Keratinocyte (primary cell): ENCODE measurements at regions not wholly inside any gene's neighbourhood (a gene's known extent, or its start where the extent isn't known, plus 50 kb on each side); places are given as distances from the start of the nearest gene placed in this dataset.

Source experiments
- DNase-seq: peaks from one replicate; pipeline ENCODE4 v3.0.0-alpha.2; 2011; ENCODE audit warnings: low read depth, missing footprints, low spot score
- FAIRE-seq: peaks from 2 replicates; lab custom pipeline; 2011; peaks lifted over from hg19 to GRCh38; lab: Jason Lieb, UNC
- H2AFZ ChIP-seq: 2 replicates; pipeline ENCODE4 v1.6.0; 2012; ENCODE audit warnings: low read length, control low read depth, inconsistent platforms; ENCODE audit not compliant: control insufficient read depth
- H3K27ac ChIP-seq: 2 replicates; pipeline ENCODE4 v1.5.1; 2011; ENCODE audit warnings: low read length; ENCODE audit not compliant: control insufficient read depth, insufficient read depth
- H3K27me3 ChIP-seq: 3 replicates; pipeline ENCODE4 v1.6.0; 2011; ENCODE audit warnings: low read length; ENCODE audit not compliant: control insufficient read depth, insufficient read depth; ENCODE audit errors: extremely low read depth
- H3K36me3 ChIP-seq, 2 experiments: 2 replicates in 1 of 2; 3 replicates in 1 of 2; pipeline ENCODE4 v1.5.1; 2011; ENCODE audit warnings: low read length in 2 of 2, mild to moderate bottlenecking in 1 of 2; ENCODE audit not compliant: control insufficient read depth in 2 of 2, insufficient read depth in 2 of 2; ENCODE audit errors: extremely low read depth in 1 of 2
- H3K4me1 ChIP-seq: 3 replicates; pipeline ENCODE4 v1.5.1; 2011; ENCODE audit warnings: low read length; ENCODE audit not compliant: control insufficient read depth, insufficient read depth; ENCODE audit errors: extremely low read depth
- H3K4me2 ChIP-seq: 3 replicates; pipeline ENCODE4 v1.6.0; 2011; ENCODE audit warnings: low read depth, low read length; ENCODE audit not compliant: control insufficient read depth, insufficient read depth; ENCODE audit errors: extremely low read depth
- H3K4me3 ChIP-seq, 3 experiments: fragments of 200-600 bp in 1 of 3; sonication (generic) in 1 of 3; 2 replicates in 2 of 3; 3 replicates in 1 of 3; pipeline ENCODE4 v1.5.1; 2011 to 2016; ENCODE audit warnings: low read length in 3 of 3, mild to moderate bottlenecking in 3 of 3, control low read depth in 2 of 3, inconsistent platforms in 1 of 3, low read depth in 1 of 3, mixed read lengths in 1 of 3, mixed run types in 1 of 3, moderate library complexity in 1 of 3; ENCODE audit not compliant: control insufficient read depth in 2 of 3, insufficient read depth in 2 of 3; ENCODE audit errors: extremely low read depth in 1 of 3
- H3K79me2 ChIP-seq: 2 replicates; pipeline ENCODE4 v1.6.0; 2012; ENCODE audit warnings: low read length; ENCODE audit not compliant: control insufficient read depth, insufficient read depth
- H3K9ac ChIP-seq: 3 replicates; pipeline ENCODE4 v1.6.0; 2011; ENCODE audit warnings: low read length; ENCODE audit not compliant: control insufficient read depth, insufficient read depth; ENCODE audit errors: extremely low read depth
- H3K9me1 ChIP-seq: 3 replicates; pipeline ENCODE4 v1.6.0; 2011; ENCODE audit warnings: low read length; ENCODE audit not compliant: control insufficient read depth, insufficient read depth; ENCODE audit errors: extremely low read depth
- H3K9me3 ChIP-seq: 2 replicates; pipeline ENCODE4 v1.5.1; 2012; ENCODE audit warnings: low read depth, low read length; ENCODE audit not compliant: control insufficient read depth
- H4K20me1 ChIP-seq: 3 replicates; pipeline ENCODE4 v1.6.0; 2011; ENCODE audit warnings: low read length; ENCODE audit not compliant: control insufficient read depth, insufficient read depth; ENCODE audit errors: extremely low read depth
- CTCF ChIP-seq, 3 experiments: IDR thresholded peaks in 1 of 3; conservative IDR thresholded peaks in 1 of 3; optimal IDR thresholded peaks in 1 of 3; 2 replicates in 2 of 3; 3 replicates in 1 of 3; pipeline versions ENCODE3 to v1.5.1; 2011; ENCODE audit warnings: low read length in 3 of 3, mild to moderate bottlenecking in 3 of 3, moderate library complexity in 2 of 3, control low read depth in 1 of 3, inconsistent platforms in 1 of 3; ENCODE audit not compliant: insufficient read depth in 2 of 3; ENCODE audit errors: extremely low read depth in 1 of 3
- EZH2 ChIP-seq: IDR thresholded peaks from one replicate; pipeline ENCODE4 v1.6.1; 2012; ENCODE audit warnings: inconsistent platforms, mild to moderate bottlenecking, low read length, moderate library complexity
- dilution Hi-C: fragments of 300-500 bp; cut with MboI; formaldehyde crosslinking; loops from one replicate; pipeline ENCODE4 v1.7.0; 2020; ENCODE audit warnings: low sequenced_read_pairs; ENCODE audit not compliant: extremely low pct_ligation_motif_present

- dilution Hi-C loops, result no loop called here
- TF ChIP-seq CTCF (optimal IDR thresholded peaks at IDR 0.05 in 1 of 3, IDR thresholded peaks at IDR 0.05 in 1 of 3, conservative IDR thresholded peaks at IDR 0.05 in 1 of 3; ENCODE audit: extremely low read depth in 1 of 3, insufficient read depth in 2 of 3, low read length in 3 of 3) (no peak), EZH2 (no peak)
- H3K4me1 ChIP-seq, result peaks cover 6% of the 10 kb centered on the region
- FAIRE-seq, result no peak
- no peak overlapping the region for H3K4me2 ChIP-seq
- no peak overlapping the region for H3K27ac ChIP-seq
- no peak overlapping the region for H2AFZ ChIP-seq
- DNase-seq, result no peak
- no peaks in the 10 kb centered on the region for H3K27me3 ChIP-seq
- H4K20me1 ChIP-seq, result no peaks in the 10 kb centered on the region
- H3K9ac ChIP-seq, result no peak overlapping the region
- no peaks in the 10 kb centered on the region for H3K79me2 ChIP-seq
- no peaks in the 10 kb centered on the region for H3K9me1 ChIP-seq
- H3K36me3 ChIP-seq, result no peaks in the 10 kb centered on the region
- no peak overlapping the region for H3K4me3 ChIP-seq
- no peaks in the 10 kb centered on the region for H3K9me3 ChIP-seq
Measured at GRCh38 chr12:58253663-58254062, 312.3 kb downstream of the ATP23 start.

GRCh38 chr12:58254463-58255100 is 313.2 kb downstream of the ATP23 start:
- H3K79me2 ChIP-seq, result no peaks in the 10 kb centered on the region
- no peaks in the 10 kb centered on the region for H3K27me3 ChIP-seq
- no peak for DNase-seq
- H4K20me1 ChIP-seq, result no peaks in the 10 kb centered on the region
- H3K9ac ChIP-seq, result no peak overlapping the region
- no peaks in the 10 kb centered on the region for H3K9me1 ChIP-seq
- dilution Hi-C loops, result no loop called here
- no peak overlapping the region for H3K4me3 ChIP-seq
- no peak for TF ChIP-seq EZH2
- TF ChIP-seq CTCF (optimal IDR thresholded peaks at IDR 0.05 in 1 of 3, IDR thresholded peaks at IDR 0.05 in 1 of 3, conservative IDR thresholded peaks at IDR 0.05 in 1 of 3; ENCODE audit: extremely low read depth in 1 of 3, insufficient read depth in 2 of 3, low read length in 3 of 3), result no peak
- H3K27ac ChIP-seq, result no peak overlapping the region
- FAIRE-seq, result peak; percentile 57
- H2AFZ ChIP-seq, result no peak overlapping the region
- H3K36me3 ChIP-seq, result no peaks in the 10 kb centered on the region
- H3K4me1 ChIP-seq, result peaks cover 6% of the 10 kb centered on the region
- no peaks in the 10 kb centered on the region for H3K9me3 ChIP-seq
- no peak overlapping the region for H3K4me2 ChIP-seq
